Urothelium cell line (cell line): ENCODE measurements at regions not wholly inside any gene's neighbourhood (a gene's known extent, or its start where the extent isn't known, plus 50 kb on each side); places are given as distances from the start of the nearest gene placed in this dataset.

ENCODE experiments used
- DNase-seq: peaks from one replicate; pipeline ENCODE4 v3.0.0; 2011; ENCODE audit warnings: low spot score, mixed read lengths
- FAIRE-seq: peaks from 2 replicates; lab custom pipeline; 2011; peaks lifted over from hg19 to GRCh38; lab: Jason Lieb, UNC

GRCh38 chr9:117549444-117549843 is 134.6 kb upstream of the ASTN2 start:
- FAIRE-seq, result no peak
- DNase-seq, result no peak

- FAIRE-seq, result no peak
Observed at GRCh38 chr9:117548556-117548955, 133.7 kb upstream of the ASTN2 start.

DNA sequence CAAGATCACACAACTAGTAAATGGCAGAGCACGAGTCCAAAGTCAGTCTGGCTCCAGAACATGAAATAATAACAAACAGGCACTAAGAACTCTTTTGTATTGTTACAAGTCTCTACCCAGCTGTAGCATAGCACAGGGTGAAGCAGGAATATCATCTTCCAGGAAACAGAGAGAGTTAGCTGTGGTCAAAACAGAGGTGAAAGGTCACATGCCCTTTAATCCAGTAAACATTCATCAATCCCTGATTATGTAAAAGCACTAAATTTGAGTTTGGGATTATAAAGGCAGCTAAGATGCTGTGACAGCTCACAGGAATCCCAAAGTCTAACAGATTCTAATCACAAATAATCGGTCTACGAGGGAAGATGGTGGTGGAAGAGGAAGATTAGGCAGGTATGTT is 133.0 kb upstream of the ASTN2 start:
- DNase-seq (no peak), FAIRE-seq (no peak)

More at GRCh38 chr9:117548556-117548955, 133.7 kb upstream of the ASTN2 start:
- DNase-seq, result no peak

DNA sequence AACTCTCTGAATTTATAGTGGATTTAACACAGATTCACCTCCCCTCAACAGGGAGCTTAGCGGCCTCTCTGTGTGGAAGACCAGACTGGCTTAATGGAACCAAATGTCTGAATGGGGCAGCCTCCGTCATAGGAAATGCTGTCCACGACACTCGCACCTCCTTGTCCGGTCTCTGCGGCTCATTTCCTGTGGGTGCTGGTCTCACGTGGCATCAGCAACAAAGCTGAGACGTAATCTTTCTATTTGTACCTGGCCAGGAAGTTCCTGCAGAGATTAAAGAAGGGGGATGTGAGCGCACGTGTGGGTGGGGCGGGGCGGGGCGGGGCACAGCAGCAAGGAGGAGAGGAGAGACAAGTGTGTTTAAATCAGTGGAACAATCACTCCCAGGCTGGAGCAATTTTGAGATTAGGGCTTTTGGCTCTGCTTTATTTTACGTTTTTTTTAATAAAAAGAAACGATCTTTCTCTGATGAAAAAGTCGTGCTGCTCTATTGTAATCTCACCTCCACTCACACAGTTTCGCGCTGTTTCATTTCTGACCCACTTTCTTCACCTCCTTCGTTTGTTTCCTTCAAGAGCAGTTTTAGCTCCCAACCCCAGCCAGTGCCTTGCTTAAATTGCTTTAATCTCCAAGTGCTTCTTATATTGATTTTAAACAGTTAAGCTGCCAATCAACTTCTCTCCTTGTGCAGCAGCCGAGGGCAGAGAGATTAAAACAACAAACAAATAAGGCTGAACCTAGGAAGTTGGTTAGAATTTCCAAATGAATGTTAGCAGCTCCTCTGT is 132.2 kb upstream of the ASTN2 start:
- DNase-seq, result peak; percentile 27
- no peak for FAIRE-seq

GRCh38 chr9:117545846-117546245 is 131.0 kb upstream of the ASTN2 start:
- DNase-seq, result no peak

GRCh38 chr9:117543089-117543488 is 128.2 kb upstream of the ASTN2 start:
- FAIRE-seq, result no peak
- DNase-seq, result no peak

More at GRCh38 chr9:117545846-117546245, 131.0 kb upstream of the ASTN2 start:
- FAIRE-seq, result no peak

DNA sequence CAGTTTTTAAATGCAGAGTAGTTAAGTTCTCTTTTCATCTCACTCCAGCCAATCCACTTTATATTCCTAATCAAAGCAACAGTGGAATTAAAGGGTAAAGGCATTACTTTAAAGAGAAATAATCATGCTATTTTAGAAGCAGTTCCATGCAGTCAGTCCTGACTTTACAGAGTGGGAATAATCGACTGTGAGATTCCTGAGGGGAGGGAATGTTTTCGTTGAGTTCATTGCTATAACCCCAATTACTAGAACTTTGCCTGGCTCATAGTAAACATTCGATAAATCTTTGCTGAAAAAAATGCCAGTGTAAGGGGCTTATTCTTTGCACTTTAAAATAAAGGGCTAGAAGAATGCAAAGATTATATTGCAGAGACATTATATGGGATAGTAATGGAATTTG is 127.2 kb upstream of the ASTN2 start:
- FAIRE-seq (no peak), DNase-seq (no peak)

GRCh38 chr9:117541181-117541580 is 126.3 kb upstream of the ASTN2 start:
- no peak for DNase-seq
- no peak for FAIRE-seq

GRCh38 chr9:117535973-117536372 is 121.1 kb upstream of the ASTN2 start:
- FAIRE-seq (no peak), DNase-seq (no peak)

- no peak for DNase-seq
Observed at GRCh38 chr9:117535434-117535833, 120.6 kb upstream of the ASTN2 start.

DNA sequence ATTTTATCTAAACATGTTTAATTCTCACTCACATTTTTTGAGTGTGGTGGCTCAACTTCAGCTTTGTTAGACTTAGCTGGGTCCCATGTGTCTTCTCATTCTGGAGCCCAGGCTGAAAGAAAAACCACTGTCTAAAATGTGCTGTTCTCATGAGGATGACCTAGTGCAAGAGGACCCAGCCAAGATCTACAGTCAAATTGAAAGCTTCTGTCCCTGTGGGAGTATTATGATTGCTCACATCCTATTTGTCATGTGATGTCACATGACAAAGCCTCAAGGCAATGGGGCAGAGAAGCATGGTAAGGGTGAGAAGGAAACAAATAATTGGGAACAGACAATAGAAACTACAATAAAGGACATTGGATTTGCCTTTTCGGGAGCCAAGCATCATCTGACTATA is 113.4 kb upstream of the ASTN2 start:
- FAIRE-seq, result no peak
- no peak for DNase-seq

More at GRCh38 chr9:117535434-117535833, 120.6 kb upstream of the ASTN2 start:
- FAIRE-seq, result no peak

- FAIRE-seq (no peak), DNase-seq (no peak)
Observed at GRCh38 chr9:117526674-117527073, 111.8 kb upstream of the ASTN2 start.

DNA sequence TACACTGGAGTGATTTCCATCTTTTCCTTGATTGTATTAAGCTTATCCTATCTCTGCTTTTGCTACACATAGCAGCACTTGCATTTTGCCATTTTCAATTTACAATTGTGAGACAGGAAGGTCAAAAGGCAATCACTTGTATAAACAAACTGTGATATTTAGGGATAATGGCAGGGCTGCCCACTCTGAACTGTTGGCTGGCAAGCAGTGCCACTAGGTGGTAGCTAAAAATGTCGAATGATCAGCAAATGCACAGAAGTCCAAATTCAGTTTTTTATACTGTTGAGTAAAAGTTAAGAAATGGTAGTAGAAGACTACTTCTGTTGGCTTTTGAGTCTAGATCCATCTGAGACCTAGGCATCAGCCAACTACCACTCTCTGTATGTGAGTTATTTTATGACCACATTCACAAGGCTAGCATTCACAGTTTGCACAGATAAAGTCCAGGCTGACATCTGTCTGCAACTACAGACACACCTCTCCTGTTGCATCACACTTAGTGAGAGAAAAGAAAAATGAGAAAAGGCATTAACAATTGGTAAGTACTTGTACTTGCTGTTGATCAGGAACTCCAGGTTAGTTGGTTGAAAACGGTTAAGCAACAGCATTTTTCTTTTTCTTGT is 108.8 kb upstream of the ASTN2 start:
- no peak for FAIRE-seq

GRCh38 chr9:117521293-117521692 is 106.4 kb upstream of the ASTN2 start:
- no peak for FAIRE-seq
- DNase-seq, result no peak

More for the DNA sequence above, 108.8 kb upstream of the ASTN2 start:
- no peak for DNase-seq

DNA sequence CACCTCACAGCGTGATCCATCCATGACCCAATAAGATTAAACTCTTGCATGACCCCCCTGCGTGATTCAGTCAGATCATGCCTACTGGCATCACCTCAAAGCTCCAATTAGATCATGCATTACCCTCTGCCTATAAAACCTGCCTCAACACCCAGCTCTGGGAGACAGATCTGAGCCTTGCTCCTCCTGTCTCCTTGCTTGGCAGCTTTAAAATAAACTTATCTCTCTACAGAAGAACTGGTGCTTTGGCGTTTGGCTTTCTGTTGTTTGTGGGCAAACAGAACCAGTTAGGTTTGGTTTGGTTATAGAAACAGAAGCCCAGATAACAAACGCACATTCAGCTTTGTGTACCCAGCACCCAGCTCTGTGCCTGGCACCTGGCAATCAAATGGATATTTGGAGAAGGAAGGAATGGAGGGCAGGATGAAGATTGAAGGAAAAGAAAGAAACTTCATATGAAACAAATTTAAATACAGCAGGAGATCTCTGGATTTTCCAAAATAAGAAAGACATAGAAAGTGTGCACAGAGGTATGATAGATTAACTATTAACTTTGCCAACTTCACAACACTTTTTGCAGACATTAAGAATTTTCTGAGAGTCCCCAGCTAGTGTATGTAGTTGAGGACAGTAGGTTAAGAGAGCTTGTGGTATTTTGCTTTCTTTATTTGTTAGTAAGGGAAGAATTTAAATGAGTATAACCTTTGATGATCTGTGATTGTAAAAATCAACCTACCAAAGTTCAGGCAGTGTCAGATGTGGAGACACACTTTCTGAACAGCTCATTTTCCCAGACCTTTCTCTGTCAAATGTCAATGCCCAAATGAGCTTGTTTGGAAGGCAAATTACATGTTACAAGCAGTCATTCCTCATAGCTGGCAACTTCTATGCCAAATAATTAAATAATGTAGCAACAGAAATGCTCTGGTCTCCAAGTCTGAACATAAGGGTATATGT is 102.1 kb upstream of the ASTN2 start:
- FAIRE-seq (no peak), DNase-seq (no peak)

GRCh38 chr9:117511852-117512481 is 97.1 kb upstream of the ASTN2 start:
- FAIRE-seq (no peak), DNase-seq (no peak)

DNA sequence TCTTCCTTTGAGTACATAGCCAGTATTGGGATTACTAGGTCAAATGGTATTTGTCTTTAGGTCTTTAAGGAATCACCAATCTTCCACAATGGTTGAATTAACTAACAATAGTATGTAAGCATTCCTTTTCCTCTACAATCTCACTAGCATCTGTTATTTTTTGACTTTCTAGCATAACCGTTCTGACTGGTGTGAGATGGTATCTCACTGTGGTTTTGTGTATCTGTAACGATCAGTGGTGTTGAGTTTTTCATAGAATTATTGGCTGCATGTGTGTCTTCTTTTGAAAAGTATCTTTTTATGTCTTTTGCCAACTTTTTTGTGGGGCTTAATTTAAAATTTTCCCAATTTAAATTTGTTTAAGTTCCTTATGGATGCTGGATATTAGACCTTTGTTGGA is 81.5 kb upstream of the ASTN2 start:
- DNase-seq, result no peak
- FAIRE-seq, result no peak

DNA sequence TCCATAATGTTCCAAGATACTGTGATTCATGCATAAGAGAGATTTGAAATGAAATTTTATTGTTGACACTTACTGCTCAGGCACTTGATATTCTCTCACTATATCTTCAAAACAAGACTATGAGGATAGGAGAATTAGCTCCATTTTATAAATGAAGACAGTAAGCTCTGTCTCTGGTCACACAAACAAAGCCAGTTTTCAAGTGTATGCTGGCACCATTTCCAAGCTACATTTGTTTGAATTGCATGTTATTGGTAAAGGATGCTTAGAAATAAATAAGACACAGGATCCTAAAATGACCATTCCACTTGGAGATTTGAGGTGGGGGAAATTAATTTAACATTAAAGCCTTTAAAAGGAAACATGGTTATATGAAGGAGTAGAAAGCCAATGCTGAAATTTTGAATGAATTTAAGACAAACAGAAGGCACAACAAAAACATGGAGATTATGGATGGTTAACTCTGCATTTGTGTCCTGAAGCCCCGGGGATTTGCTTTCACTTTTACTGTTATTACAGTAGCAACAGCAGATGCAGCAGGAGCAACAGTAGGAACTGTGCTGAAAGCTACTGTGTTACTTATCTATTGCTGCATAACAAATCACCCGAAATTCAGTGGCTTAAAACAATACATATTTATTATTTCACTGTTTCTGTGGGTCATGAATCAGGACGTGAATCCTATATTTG is 79.7 kb upstream of the ASTN2 start:
- FAIRE-seq, result no peak

GRCh38 chr9:117492476-117492875 is 77.6 kb upstream of the ASTN2 start:
- FAIRE-seq, result no peak

More for the DNA sequence above, 79.7 kb upstream of the ASTN2 start:
- DNase-seq, result peak; percentile 11

GRCh38 chr9:117491491-117491890 is 76.6 kb upstream of the ASTN2 start:
- FAIRE-seq, result no peak
- no peak for DNase-seq

More at GRCh38 chr9:117492476-117492875, 77.6 kb upstream of the ASTN2 start:
- DNase-seq, result no peak
